CD1c-positive myeloid dendritic cell (primary cell): ENCODE measurements at regions not wholly inside any gene's neighbourhood (a gene's known extent, or its start where the extent isn't known, plus 50 kb on each side); places are given as distances from the start of the nearest gene placed in this dataset.
A peak's percentile ranks its signal among the peaks of the same experiment; 100 is the strongest.

Source experiments
- DNase-seq: peaks from one replicate; pipeline ENCODE4 v3.0.0-alpha.2; 2016; ENCODE audit errors: extremely low spot score

DNA sequence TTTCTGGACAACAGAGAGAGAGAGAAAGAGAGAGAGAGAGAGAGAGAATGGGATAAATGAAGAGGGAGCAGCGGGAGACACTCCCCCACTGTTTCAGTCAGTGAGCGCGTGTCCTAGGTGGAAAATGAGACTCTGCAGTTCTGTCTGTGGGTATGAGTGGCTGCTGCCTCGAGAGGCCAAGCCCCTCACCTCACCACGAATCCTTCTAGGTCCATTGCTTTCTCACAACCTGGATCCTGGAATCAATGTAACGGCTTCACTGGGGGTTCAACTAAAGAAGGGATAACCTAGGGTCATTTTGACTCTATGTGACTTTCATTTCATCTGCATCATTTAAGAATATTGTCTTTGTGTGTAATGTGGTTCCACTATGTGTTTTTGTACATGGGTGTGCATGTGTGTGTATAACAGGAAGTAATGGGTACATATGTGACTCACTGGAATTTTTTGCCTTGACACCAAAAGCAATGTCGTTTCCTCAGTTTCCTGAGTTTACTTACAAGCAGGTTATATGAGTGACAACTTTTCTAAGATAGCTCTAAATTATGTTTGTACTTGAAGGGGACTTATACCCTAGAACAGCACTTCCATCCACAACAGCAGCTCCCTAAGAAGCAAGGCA, 221.4 kb upstream of the TRIB2 start:
- DNase-seq: no peak

DNA sequence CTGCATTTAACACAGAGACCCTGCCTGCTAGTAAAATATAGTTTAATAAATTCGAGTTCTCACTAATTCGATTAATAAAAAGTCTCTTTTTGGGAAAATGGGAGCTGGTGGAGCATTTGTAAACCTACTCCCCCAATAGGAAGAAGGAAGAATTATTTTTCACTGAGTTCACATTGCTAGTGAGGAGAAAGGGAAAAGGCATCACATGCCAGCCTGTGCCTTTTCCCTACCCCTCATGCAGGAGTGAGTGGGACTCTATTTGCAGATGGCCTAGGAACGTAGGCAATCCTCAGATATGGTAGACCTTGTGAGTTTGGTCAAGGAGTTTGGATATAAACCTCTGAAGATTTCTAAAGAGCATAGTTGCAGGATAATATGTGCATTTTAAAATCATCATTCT, 218.4 kb upstream of the TRIB2 start:
- DNase-seq: no peak

DNA sequence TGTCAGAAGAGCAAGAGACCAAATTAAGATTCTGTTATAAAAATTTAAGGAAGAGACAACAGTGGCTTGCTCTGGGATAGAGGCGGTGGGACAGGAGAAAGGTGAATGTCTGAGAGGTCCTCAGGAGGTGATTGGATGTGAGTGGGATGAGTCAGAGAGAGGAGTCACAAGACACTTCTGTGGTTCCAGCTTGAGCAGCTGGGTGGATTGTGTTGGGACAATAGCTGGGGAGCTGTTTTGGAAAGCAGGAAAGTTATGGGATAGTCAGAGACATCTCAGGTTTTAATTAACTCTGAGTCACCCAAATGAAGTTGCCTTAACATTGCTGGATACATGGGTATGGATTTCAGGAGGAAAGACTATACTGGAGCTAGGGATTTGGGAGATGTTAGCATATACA, 218.0 kb upstream of the TRIB2 start:
- DNase-seq: no peak

DNA sequence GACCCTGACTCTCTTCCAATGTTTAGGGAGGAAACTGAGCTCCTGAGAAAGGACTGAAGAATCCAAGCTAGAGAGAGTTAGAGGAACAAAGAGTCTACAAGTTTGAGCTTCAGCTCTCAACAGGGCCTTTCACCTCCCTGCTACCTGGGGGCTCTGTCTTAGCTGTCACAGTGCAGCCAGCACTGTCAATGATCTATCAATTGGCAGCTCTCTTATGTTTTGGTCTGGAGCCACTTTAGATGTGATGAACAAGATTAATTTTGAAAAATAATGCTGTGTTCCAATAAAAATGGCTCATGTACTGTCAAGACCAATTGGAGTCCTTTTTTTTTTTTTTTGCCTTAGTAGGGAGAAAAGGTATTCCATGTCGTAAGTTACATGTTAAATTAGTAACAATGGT, 215.8 kb upstream of the TRIB2 start:
- DNase-seq: no peak

DNA sequence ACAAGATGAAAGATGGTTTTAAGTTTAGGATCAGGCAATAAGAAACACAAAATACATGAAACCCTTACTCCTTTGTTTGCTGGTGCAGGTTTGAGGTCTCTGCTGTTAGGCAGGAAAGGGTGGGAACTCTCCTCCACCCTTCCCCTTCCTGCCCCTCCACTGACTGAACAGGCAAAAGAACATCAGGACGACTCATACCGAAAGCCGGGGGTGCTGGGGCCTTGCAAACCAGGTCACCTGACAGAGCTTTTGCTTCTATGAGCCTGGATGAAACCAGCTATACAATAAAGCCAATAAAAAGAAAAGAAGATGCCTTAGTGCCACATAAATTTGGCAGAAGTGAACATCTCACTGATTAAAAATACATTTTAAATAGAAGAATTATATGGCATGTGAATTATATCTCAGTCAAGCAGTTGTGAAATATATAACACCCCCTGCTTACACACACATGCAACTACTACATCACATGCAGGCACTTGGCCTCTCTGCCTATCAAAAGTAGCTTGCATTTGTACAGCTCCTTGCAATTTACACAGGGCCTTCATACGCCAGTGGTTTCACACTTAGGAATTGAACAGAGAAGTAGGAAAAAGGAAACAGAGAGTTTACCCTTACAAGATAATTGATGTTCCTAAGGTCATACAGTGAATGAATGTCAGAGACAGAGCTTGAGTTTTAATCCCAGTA, 215.1 kb upstream of the TRIB2 start:
- DNase-seq: peak; percentile 76

DNA sequence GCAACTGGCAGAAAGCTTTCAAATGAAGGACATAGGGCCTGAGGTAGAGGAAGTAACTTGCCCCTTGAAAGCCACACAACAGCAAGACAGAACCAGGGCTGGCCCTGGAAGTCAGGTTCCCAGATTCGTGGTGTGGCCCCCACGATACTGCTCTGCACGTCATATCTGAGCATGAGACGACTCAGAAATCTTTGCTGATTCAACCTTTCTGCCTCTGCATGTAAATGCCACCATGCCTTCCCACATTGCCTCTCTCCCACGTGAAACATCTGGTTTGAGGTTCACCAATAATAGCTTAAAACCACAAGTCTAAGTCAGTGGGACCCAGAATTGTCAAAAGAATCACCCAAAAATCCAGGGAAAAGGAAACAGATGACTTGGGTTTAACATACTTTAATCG, 214.0 kb upstream of the TRIB2 start:
- DNase-seq: peak; percentile 72

DNA sequence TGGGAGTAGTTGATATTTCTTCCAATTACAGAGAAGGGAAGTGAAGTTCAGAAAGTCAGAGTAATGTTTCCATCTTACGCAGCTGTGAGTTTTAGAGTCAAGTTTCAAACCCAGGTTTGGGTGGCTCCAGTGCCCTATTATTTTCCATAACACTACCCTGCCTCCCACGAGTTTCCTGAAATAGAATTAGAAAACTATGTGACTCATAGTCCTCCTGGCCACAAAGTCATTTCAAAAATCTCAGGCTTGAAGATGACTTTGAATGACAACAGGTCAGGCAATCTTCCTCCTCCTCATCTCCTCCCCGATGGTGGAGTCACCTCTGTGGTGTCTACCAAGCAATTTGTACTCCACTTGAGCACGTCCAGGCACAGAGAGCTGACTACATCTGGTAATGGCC, 212.3 kb upstream of the TRIB2 start:
- peak; percentile 57 for DNase-seq

DNA sequence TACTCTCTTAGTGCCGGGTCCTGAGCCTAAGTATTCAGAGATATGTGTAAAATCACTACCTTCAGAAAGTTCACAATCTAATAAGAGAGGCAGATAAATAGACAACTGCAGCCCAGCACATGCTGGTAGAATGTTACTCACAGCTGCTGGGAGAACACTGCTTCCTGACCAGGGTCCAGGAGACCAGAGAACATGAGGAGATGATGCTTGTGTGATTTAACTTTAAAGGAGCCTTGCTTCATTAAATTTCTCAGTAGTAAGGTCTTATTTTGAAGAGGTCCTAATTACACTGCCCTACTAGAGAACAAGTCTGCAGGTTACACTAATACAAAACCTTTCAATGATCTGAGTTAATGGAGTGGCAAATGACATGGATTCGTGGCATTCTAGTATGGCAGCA, 209.9 kb upstream of the TRIB2 start:
- DNase-seq: no peak

DNA sequence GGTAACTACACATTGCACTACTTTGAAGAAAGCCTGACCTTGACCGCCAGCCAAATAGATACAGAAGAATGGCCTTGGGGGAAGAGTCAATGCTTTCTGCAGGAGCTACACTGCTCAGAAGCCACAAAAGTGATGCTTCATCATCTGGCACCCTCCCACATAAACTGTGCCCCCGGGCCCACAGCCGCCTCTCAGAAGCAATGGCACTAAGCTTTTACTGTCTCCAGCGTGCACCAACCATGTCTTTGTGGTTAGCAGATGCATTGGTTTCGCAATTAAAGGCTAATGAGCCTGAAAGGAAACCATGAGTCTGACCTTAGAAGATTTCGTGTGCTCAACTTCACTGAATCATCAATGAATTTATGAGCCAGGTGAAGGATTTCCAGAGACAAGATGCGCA, 209.4 kb upstream of the TRIB2 start:
- DNase-seq: peak; percentile 72

DNA sequence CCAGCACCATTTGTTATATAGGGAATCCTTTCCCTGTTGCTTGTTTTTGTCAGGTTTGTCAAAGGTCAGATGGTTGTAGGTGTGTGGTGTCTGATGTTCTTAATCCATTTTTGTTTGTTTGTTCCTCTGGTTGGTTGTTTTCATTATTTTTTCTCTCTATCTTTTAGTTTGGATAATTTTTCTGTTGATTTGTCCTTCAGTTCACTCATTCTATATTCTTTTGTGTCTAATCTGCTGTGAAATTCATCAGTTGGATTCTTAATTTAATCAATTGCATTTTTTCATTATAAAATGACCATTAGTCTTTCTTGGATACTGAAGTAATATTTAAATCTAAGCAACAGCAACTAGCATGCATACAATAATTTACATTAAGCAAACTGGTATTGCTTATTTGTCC, 206.7 kb upstream of the TRIB2 start:
- no peak for DNase-seq

DNA sequence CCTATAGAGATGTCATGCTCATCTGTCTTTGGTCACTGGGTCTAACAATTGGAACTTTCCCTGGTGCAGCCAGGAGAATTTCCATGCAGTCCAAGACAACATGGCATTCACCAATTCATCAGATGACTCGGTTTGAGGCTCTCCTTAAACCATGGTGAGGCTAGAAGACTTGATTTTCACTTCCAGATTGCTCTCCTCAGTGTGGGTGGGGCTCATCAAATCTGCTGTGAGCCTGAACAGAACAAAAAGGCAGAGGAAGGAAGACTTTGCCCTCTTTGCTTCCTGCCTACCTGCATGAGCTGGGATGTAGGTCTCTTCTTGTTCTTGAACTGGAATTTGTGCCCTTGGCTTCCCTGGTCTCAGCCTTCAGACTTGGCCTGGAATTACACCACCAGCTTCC, 203.4 kb upstream of the TRIB2 start:
- peak; percentile 37 for DNase-seq

DNA sequence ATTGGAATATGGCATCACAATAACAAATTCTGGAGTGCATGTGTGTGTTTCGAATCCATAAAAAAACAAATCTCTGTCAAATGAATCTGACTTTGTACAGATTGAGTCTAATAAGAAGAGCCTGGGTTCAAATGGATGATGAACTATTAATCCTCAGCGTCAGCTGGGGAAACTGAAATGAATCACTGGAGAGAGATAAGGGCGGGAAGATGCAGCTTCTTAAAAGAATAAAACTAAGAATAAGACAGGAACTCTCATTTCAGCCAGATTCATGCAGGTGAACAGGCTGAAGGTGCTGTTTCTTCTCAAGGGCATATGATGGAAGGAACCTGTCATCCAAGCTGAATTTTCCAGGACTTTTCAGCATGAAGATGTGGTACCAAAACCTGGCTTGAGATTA, 202.6 kb upstream of the TRIB2 start:
- no peak for DNase-seq

DNA sequence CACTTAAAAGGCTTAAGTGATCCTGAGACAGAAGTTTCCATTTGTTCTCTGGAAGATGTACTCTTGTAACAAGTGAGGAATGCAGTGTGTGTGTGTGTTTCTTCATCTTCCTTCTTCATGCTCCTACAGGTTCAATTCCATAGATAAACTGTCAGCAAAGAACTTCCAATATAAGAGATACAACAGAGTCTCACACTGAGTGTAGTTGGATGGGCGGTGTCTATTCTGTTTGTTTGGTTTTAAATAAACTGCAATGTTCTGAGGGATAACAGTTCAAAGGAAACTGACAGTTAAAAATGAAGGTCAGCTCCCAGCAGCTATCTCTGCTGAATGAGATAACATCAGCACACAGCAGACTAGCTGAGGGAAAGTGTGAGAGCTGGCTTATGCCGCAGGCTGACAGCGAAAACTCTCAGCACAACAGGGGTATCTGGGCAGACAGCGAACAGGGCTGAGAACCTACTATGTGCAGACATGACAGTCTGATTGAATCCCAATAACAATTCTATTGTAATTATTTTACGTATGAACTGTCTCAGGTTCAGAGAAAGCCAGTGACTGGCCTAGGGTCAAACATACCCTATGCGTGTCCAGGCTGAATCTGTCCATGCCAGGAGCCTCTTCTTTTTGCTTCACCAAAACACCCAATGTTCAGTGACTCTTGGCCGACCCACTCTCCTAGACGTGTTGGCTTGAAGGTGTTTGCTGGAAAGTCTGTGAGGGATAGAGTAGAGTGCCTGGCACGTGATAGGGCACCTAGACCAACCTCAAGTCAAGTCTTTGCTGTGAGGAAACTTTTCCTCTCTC, 201.9 kb upstream of the TRIB2 start:
- no peak for DNase-seq

DNA sequence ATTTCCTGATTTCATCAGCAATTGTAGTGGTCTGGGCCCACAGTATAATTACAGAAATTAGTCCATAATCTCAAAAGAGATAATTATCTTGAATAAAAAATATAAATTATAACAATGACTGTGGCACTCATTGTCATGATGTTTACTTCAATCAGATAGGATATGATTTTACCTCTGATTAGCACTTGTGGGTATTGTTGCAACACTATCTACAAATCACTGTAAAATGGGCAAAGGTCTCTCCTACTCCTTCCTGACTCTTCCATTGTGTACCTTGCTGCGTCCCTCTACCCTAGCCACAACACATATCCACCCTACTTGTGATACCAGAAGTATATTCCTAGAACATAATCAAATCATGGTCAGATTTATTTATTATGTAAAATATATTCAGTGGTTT, 200.9 kb upstream of the TRIB2 start:
- no peak for DNase-seq

DNA sequence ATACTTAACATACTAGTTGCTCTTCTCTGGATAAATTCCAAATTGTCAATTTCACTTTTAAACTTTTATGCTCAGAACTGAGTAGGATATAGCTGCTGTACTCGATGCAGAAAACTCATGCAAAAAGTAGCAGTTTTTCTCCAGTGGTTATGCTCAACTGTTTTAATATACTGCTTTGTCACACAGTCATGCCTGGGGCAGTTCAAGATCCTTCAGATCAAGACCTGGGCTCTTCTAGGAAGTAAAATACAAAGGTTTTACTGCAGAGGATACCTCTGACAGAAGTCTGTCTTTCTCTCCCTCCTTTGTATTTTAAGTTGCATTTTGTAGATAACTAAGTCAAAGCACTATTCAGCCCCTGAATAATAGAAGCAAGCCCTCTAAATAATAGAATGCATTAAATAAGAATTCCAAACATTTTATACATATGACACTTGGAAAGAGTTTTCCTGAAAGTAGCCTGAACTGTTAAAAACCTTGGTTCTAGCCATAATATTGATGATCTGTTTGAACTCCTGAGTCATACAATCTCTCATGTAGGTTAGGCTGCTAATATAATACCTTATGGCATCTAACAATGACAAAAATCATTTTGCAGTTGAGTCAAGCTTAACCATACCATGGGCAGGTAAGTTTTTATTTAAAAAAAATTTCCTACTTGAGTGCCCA, 183.3 kb upstream of the TRIB2 start:
- DNase-seq: no peak

DNA sequence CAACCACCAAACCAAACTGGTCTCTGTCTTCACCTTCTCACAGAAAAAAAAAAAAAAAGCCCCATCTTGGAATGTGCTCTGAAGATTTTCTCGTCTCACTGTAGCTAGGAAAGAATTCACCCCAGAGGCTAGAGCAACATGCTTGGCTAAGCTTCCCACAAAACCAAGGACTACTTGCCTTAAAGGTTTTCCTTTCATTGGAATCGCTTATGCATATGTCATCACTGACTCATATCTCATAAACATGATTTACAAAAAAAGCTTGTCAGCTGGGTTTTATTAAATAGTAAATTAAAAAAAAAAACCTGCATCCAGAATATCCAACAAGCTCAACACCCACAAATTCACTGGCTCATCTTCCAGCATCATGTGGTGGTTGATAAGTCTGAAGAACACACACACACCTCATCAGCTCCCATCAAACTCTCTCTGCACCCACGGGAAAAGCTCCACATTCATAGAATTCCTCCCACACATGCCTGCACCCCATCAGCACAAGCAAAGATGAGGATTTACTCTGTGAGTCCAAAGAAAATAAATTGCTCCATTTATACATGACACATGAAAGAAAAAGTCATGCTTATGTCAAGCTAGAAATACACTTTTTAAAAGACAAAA, 182.0 kb upstream of the TRIB2 start:
- DNase-seq: no peak

DNA sequence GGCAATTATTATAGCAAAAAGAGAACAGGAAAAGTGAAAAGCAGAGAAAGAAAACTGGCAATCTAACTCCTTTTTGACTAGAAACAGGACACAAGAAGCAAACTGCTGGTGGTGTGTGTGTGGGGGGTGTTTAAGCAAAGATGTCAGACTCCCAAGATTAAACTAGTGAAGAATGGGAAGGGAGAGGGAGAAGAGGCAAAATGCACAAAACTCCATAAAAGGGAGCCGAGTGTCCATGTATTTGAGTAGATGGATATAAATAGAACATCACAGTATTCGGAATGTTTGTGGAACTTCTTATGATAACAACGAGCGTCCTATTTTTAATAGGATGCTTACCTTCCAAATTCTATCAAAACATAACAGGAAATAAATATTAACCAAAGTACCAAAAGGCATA, 179.8 kb upstream of the TRIB2 start:
- no peak for DNase-seq

DNA sequence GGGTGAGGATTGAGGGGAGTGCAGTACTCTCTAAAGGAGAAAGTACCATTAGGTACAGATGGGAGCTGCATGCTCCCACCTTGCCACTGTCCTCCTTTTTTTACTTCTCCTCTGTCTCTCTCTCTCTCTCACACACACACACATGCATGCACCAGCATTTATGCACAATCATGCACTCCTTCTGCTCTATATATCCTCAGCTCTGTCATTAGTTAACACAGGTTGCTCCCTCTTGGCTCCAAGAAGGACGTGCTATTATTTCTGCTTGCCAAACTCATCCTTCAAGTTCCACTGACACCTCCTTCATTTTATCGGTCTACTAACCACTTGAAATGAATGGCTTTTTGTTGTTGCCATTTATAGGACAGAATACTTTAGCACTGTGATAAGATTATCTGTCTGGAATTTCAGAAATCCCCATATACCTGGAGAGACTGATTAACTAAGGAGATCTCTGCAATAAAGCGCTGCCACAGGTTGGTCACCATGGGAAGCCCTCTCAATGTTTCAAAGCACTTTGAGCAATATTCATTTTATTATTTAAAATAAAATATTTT, 178.5 kb upstream of the TRIB2 start:
- DNase-seq: no peak

DNA sequence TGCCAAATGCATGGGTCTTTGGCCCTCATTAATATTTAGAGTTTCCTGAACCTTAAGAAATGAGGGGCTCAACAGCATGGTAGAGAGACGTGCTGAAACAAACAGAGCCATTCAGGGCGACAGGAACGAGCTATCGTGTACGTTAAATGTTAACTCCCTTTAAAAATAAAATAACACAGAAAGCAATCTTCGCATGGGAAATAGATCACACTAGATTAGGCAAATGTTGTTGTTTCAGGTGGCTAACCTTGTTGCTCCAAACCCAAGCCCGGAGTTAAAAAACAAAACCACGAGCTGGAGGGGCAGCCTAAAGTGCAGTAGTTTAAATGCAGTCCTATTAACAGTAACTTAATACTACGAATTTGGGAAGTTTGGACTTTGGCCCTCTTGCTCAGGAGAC, 177.4 kb upstream of the TRIB2 start:
- DNase-seq: no peak

DNA sequence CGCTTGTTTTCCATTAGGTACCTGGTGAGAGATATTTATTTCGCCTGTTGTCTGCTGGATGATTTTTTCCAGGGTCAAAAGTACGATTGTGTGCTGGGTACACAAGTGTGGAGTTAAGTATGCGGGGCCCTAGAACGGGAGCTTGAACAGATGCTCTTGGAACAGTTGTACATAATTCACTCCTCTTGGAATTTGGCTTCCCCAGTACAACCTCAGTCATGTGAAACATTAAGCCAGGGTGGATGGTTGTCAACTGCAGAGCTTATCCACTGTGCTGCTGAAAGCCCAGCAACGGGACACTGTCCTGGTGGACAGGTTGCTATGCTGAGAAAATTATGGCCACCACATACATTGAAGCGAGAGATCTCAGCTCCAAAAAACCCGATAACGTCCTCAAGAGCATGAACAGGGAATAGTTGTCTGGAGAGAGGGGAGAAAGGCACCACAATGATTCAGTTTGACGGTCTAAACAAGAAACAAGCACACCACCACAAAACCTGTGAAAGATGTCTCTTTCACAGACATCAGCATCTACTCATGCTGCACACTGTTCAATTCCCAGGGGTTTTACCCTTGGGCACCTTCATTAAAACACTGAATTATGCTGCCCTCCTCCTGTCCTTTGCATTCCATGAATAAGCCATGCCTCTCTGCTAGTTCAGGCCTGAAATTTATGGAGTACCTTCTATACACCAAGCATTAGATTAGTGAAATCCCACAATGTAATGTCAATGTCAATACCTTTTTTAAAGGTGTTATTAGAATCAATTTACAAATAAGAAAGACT, 176.8 kb upstream of the TRIB2 start:
- no peak for DNase-seq
